D721Med (cell line): ENCODE measurements at regions not wholly inside any gene's neighbourhood (a gene's known extent, or its start where the extent isn't known, plus 50 kb on each side); places are given as distances from the start of the nearest gene placed in this dataset.

ENCODE experiments used
- DNase-seq: peaks from one replicate; pipeline ENCODE4 v3.0.0; 2011; ENCODE audit warnings: low spot score; ENCODE audit not compliant: insufficient read length
- FAIRE-seq: peaks from 2 replicates; lab custom pipeline; 2011; peaks lifted over from hg19 to GRCh38; lab: Jason Lieb, UNC
- TF ChIP-seq, protein P1 (sequence below): IDR thresholded peaks from 2 replicates; pipeline ENCODE4 v1.5.1; 2012; ENCODE audit warnings: mild to moderate bottlenecking, control low read depth; ENCODE audit not compliant: insufficient read depth; ENCODE audit errors: missing control alignments

DNA sequence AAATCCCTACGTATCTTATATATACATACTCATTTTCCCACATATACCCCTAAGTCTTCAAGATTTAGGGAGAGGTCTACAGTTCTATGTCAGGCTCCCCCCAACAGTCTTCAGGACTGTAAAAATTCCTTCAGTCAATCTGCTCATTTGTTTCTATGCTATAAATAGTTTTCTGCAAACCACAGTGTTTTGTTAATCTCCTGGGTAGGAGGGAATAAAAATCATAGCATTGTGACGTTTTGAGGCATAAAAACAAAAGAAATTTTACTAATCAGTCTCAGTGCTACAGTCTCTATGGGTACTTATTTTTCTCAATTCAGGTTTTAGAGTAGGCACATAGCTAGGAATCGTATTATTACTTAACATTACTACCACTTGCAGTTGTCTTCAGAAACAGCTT is 552.8 kb upstream of the LRRC4C start:
- DNase-seq (no peak), FAIRE-seq (no peak)
- TF ChIP-seq, protein P1, sequence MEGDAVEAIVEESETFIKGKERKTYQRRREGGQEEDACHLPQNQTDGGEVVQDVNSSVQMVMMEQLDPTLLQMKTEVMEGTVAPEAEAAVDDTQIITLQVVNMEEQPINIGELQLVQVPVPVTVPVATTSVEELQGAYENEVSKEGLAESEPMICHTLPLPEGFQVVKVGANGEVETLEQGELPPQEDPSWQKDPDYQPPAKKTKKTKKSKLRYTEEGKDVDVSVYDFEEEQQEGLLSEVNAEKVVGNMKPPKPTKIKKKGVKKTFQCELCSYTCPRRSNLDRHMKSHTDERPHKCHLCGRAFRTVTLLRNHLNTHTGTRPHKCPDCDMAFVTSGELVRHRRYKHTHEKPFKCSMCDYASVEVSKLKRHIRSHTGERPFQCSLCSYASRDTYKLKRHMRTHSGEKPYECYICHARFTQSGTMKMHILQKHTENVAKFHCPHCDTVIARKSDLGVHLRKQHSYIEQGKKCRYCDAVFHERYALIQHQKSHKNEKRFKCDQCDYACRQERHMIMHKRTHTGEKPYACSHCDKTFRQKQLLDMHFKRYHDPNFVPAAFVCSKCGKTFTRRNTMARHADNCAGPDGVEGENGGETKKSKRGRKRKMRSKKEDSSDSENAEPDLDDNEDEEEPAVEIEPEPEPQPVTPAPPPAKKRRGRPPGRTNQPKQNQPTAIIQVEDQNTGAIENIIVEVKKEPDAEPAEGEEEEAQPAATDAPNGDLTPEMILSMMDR, result no peak

DNA sequence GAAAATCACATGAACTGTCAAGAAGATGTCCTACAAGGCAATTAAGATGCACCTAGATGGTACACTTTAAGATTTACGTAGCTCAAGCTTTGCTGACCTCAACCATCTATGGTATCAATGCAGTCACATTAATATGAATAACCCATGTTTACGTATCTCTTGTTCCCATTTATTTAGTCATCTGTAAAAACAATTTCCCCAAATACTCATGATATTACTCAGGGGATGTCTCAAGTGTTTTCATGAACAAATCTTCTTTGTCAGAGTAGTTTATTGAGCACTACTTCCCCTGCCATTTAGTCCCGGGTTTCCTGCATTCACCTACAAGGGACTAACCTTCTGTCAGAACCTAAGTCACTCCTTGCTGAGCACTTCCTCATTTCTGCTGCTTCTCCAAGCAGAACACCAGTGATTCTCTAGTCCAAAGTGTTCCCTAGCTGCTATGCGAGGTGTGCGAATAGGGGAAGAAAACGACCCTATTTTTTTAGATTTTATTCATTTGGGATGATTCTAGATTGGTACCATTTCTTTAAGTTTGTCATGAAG is 554.3 kb upstream of the LRRC4C start:
- DNase-seq (no peak), FAIRE-seq (no peak)
- TF ChIP-seq, protein P1, result no peak

DNA sequence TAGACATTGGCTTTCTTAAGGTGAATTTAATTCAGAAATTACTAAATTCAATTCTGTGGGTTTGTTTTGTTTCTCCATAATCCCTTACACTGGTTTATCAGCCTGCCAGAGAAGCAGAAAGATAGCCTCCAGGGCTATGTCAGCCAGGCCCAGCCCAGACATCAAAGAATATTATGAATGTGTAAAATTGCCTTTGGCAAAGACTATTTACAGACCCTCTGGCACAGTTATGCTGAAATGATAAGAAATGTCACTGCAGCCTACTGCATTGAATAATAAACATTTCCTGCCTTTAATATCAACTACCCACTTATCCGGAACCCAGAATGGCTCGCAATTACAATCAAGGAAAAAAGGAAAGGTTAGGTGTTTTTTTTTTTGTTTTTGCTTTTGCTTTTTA is 562.5 kb upstream of the LRRC4C start:
- FAIRE-seq, result no peak
- TF ChIP-seq, protein P1, result no peak
- no peak for DNase-seq

DNA sequence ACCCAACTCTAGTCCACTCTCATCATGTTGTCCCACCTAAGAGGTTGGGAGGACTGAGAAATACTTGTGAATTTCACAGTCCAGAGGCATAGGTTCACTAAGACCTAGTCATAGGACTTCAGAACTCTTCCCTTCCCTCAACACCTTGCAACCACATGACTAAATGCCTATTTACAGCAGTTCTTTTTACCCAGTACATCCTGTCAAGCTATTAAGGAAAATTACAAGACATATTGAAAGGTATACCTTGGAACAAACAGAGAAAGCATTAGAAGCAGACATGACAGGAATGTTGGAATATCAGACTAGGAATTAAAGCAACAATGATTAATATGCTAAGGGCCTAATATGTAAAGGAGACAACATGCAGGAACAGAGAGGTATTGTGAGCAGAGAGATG is 563.8 kb upstream of the LRRC4C start:
- DNase-seq, result no peak
- TF ChIP-seq, protein P1, result no peak
- FAIRE-seq, result no peak

DNA sequence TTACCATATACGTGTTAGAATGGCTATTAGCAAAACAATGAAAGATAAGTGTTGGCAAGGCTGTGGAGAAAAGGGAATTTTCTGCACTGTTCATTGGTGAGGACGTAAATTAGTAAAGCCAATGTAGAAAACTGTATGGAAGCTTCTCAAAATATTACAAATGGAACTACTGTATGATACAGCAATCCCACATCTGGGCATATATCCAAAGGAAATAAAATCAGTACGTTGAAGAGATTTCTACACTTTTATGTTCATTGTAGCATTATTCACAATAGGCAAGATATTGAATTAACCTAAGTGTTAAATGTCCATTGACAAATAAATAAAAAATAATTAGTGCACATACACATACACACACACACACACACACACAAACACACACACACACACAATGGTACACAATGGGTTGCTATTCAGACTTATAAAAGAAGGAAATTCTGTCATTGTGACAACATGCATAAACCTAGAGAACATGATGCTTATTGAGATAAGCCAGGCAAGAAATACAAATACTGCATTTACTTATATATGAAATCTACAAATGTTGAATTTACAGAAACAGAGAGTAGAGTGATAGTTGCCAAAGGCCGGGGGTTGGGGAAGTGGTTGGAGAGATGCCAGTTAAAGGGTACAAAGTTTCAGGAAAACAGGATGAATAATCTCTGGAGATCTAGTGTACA is 565.8 kb upstream of the LRRC4C start:
- DNase-seq (no peak), FAIRE-seq (no peak)
- TF ChIP-seq, protein P1, result no peak

DNA sequence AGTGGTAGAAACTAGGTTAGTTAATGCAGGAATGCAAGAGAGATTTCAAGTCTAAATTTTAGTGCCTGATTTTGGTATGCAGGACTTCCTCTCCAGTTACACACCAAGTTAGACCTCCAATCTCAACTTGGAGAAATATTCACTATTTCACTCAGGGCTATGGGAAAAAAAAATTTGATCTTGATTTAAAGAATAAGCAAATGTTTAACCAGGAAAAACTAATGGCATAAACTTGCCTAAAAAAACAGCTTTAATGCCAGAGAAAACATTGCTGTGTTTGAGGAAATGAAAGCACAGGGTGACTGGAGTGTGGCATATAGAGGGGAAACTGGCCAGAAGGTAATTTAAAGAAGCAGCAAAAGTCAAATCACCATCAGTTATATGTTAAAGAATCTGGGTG is 575.4 kb upstream of the LRRC4C start:
- DNase-seq, result no peak
- TF ChIP-seq, protein P1, result no peak
- FAIRE-seq, result no peak

DNA sequence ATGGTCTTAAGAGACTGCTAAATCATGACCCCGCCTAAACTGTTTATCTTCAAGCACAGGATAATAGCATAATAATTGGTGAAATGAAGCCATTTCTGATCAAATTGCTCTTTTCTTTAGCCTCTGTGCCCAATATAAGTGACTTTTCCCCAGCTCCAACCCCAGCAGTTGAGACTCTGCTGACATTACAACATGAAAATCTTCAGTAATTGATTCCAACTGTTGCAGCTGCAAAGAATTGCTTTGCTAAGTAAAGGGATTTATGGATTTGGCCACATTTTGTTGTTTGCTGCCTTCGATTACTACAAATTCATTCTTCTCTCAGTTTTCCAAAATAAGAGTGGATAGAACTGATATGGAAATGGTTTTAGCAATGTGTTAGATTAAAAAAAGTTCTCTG is 576.7 kb upstream of the LRRC4C start:
- DNase-seq (no peak), FAIRE-seq (no peak)
- TF ChIP-seq, protein P1, result no peak
